HG03095 (cell line): ENCODE measurements at regions not wholly inside any gene's neighbourhood (a gene's known extent, or its start where the extent isn't known, plus 50 kb on each side); places are given as distances from the start of the nearest gene placed in this dataset.

ENCODE experiments used
- ATAC-seq: cut with Tn5 transposase; IDR thresholded peaks from one replicate; pipeline ENCODE4 v1.9.1; 2021; ENCODE audit warnings: moderate library complexity; ENCODE audit not compliant: unreplicated experiment

DNA sequence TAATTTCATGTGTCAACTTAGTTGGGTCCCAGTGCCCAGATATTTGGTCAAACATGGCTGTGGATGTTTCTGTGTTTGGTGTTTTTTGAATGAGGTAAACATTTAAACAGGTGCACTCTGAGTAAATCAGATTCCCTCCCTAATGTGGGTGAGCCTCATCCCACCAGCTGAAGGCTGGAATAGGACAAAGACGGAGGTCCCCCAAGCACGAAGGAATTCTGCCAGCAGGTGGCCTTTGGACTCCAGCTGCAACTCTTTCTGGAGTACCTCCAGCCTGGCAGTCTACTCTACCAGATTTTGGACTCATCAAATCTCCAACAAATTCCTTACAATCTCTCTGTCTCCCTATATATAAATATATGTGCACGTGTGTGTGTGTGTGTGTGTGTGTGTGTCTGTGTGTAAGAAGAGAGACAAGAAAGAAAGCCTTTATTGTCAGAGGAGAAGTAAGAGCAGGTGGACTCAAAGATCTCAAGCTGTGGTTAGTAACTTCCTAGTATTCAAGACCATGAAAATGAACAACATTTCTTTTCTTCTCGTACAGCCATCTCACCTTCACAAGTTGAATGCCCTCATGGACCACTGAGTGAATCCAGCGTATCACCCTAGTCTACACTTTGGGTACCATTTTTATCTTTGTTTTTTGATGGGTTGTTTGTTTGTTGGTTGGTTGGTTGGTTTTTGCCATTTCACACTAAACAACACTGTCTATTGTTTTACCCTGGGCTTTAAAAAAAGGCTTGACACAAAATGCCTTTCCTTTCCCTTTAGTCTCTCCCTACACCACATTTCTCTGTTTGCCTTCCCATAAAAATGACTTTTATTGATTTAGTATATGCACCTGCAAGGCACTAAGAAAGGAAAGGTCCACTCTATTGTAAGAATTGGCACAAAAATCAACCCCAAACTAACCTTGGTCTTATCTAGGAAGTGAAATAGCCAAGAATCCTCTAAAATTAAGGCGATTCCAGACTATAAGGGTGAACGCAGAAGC lies 118.7 kb downstream of the TENT4A start:
- ATAC-seq, result no peak

- no peak for ATAC-seq
These were observed 119.8 kb downstream of the TENT4A start for GRCh38 chr5:6832994-6833393.

DNA sequence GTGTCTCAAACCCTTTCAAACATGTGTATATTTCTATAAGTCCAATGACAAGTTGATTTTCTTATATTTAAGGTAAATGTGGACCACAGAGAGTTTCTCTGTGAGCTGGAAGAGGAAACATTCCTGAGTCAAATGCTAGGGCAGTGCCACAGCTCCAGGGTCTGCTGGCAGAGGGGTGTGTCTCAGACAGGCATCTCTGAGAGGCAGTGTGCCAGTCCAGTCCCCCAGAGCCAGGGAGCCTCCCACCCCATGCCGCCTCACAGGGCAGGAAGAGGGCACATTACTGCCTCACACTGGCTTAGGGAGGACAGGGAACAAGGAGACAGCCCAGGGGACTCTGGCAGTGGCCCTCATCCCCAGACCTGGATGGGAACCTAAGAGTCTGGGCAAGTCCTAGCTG lies 120.2 kb downstream of the TENT4A start:
- ATAC-seq, result no peak

DNA sequence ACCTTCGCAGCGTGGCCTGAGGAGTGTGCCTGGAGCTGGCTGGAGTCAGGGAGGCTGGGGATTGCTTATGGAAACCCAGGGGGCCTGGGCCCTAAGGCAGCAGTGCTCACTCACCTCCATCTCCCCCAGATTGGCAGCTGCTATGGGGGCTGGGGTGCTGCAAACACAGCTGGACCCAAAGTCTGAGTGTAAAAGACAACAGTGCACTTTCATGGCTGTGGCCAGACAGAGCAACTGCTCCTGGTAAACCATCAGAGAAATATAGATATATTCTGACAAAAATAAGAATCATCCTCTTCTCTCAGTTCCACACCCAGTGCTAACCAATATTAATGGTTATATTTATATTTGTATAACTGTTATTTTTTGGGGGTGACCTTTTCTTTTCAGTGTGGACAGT lies 123.9 kb downstream of the TENT4A start:
- ATAC-seq, result no peak

- ATAC-seq, result no peak
These were observed 124.4 kb downstream of the TENT4A start for GRCh38 chr5:6837519-6838110.

GRCh38 chr5:6838736-6839135 lies 125.5 kb downstream of the TENT4A start:
- ATAC-seq, result no peak

GRCh38 chr5:6840136-6840793 lies 127.0 kb downstream of the TENT4A start:
- no peak for ATAC-seq

- ATAC-seq, result no peak
These were observed 130.1 kb downstream of the TENT4A start for GRCh38 chr5:6843335-6843734.

- ATAC-seq, result no peak
These were observed 130.6 kb downstream of the TENT4A start for GRCh38 chr5:6843821-6844220.

DNA sequence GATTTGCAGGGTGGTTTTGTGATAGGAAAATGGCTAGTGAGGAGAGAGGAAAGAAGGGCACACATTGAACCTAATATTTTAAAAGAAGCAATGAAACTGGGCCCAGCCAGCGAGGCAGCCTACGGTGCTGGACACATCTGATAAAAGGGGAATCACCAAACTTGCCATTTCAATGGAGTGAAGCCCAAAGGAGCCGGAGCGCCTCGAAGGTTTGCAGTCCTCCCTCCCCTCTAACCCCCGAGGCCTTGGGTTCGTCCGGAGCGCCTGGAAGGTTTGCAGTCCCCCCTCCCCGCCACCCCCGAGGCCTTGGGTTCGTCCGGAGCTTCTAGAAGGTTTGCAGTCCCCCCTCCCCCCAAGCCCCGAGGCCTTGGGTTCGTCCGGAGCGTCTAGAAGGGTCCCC lies 132.6 kb downstream of the TENT4A start:
- ATAC-seq, result no peak

DNA sequence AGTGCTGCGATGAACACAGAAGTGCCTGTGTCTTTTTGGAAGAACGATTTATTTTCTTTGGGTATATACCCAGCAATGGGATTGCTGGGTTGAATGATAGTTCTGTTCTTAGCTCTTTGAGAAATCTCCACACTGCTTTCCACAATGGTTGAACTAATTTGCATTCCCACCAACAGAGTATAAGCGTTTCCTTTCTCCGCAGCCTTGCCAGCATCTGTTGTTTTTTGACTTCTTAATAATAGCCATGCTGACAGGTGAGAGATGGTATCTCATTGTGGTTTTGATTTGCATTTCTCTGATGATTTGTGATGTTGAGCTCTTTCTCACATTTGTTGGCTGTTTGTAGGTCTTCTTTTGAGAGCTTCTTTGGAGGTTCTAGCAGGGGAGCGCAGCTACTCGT lies 134.6 kb downstream of the TENT4A start:
- no peak for ATAC-seq

DNA sequence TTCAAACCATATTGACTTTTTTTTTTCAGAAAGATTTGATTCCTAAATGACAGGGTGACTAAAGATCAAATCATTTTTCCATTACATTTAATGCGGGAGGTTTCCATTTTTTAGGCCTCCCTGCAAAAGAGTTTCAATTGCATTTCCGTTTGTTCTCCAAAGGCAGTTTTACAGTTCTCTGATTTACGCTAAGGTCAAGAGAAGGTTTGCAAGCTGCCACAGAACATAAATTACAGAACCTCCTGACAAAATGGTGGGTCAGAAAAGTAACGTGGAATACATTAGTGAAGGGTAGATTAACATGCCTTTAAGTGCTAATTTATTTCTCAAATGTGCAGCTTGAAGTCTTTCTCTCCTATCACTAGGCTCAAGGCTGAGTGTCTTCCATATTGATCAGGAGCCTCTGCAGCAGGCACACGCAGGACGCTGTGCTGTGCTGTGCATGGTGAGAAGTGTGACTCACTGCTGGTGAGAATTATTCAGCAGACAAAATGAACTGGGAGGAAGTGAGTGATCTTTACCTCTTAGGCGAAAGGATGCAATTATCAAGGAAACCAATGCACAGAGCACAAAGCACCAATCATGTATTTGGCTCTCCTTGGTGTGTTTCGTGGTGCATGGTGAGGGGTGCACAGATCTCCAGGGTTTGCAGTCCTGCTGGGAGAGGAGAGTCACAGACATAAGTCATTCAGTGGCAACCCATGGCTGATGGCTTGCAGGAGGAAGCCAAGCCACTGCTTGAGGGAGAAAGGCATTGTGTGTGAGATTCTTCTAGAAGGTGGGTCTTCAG lies 136.3 kb downstream of the TENT4A start:
- ATAC-seq, result no peak

GRCh38 chr5:6850106-6850432 lies 136.8 kb downstream of the TENT4A start:
- no peak for ATAC-seq

DNA sequence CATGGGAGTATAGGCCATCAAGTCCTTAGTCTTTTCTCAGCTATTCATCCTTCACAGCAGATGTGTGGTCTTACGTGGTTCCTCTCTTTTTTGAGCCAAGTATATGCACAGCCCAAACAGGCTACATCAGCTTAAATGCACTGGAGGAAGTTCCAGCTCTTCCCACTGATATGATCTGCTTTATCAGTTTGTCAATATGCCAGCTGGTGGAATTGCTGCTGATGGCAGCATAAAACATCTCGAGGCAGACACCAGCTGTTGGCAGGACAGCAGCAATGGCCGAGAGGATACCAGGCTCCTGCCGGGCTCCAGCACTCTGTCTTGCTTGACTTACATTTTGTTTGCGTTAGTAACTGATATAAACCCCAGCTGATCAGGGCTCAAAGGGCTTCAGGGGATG lies 143.4 kb downstream of the TENT4A start:
- ATAC-seq, result no peak

DNA sequence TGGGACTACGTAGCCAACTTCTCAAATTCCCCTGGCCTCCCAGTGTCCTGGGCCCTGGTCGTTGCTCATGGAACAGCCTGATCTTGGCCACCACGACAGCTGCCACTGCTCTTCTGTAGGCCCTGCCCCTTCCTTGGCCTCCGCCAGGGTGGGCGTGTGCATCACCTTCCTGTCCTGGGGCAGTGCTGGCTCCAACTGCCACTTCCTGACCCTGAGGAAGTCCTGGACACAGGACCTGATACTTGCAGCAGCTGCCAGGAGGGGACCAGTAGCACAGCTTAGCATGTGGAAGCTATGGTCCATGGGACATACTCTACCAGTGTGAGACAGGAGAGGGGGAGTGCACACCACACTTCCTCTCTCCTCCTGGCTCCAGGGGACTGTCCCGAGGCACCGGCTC lies 145.2 kb downstream of the TENT4A start:
- ATAC-seq, result no peak

DNA sequence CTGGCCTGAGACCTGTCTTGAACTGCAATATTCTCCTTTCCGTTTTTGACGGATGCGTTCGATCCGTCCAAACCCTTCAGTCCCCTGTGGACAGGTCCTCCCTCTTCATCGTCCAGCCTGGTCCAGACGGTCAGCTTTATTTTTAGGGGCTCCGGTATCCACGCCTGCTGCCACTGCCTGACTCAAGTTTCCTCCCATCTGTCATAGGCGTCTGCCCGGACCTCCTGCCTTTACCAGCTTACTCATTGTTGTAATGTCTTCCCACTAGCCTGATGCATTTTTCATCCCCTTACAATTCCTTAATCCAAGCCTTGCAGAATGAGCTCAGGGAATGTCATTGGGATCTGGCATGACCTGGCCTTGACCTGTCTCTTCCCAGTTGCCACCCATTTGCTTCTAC lies 145.8 kb downstream of the TENT4A start:
- ATAC-seq, result no peak

- ATAC-seq, result no peak
These were observed 146.9 kb downstream of the TENT4A start for GRCh38 chr5:6859951-6860638.

- no peak for ATAC-seq
These were observed 147.8 kb downstream of the TENT4A start for GRCh38 chr5:6861036-6861435.

DNA sequence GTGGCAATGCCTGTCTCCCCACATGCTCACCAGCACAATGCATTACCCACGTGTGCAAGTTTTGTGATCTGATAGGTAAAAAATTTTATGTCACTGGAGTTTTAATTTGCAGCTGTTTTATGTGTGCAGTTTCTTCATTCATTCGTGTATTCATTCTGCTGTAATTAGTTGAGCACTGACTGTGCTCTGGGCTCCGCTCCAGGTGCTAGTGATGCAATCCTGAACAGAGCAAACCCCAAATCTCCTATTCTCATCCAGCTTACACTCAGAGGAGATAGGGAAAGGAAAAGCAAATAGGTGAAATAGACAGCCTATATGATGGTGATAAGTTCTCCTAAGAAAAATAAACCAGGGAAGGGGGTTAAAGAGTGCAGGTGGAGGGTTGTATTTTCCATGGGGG lies 148.4 kb downstream of the TENT4A start:
- no peak for ATAC-seq

GRCh38 chr5:6862306-6862705 lies 149.1 kb downstream of the TENT4A start:
- no peak for ATAC-seq

- ATAC-seq, result no peak
These were observed 154.5 kb downstream of the TENT4A start for GRCh38 chr5:6867712-6868111.
